ENCODE measurements at regions not wholly inside any gene's neighbourhood (a gene's known extent, or its start where the extent isn't known, plus 50 kb on each side); places are given as distances from the start of the nearest gene placed in this dataset.

GRCh38 chr10:50961297-50961696, 75.9 kb upstream of the A1CF start:
- Histone ChIP-seq H3K9me3 (replicated peaks; ENCODE audit: control insufficient read depth, insufficient read depth, low read length) (no peaks in the 10 kb centered on the region), H3K9ac (replicated peaks; ENCODE audit: extremely low read depth, insufficient read depth, low read length) (no peak overlapping the region), H3K27me3 (ENCODE audit: control insufficient read depth in 2 of 2, insufficient read depth in 2 of 2, low read length in 2 of 2) (no peaks in the 10 kb centered on the region), H3K4me1 (ENCODE audit: control insufficient read depth, extremely low read depth, insufficient read depth, low read length) (no peaks in the 10 kb centered on the region), H3K4me2 (ENCODE audit: insufficient read depth, low read length) (no peak overlapping the region), H3K27ac (ENCODE audit: insufficient read depth, low read depth, low read length) (no peak overlapping the region), H3K4me3 (replicated peaks in 1 of 3; ENCODE audit: insufficient read depth in 1 of 3, low read depth in 1 of 3, low read length in 3 of 3) (no peak overlapping the region), H3K79me2 (ENCODE audit: control insufficient read depth, insufficient read depth, low read length) (no peaks in the 10 kb centered on the region), H3K36me3 (ENCODE audit: control insufficient read depth in 2 of 2, extremely low read depth in 1 of 2, insufficient read depth in 2 of 2, low read length in 2 of 2) (no peaks in the 10 kb centered on the region), H3K9me1 (replicated peaks; ENCODE audit: control insufficient read depth, extremely low read depth, insufficient read depth, low read length) (no peaks in the 10 kb centered on the region), H2AFZ (ENCODE audit: low read depth, low read length) (no peak overlapping the region), H4K20me1 (replicated peaks; ENCODE audit: control insufficient read depth, extremely low read depth, insufficient read depth, low read length) (no peaks in the 10 kb centered on the region)
- ChIA-PET POLR2A (no interaction called here), CTCF (no interaction called here)
- dilution Hi-C loops (cut with MboI; ENCODE audit: extremely low pct_ligation_motif_present, low sequenced_read_pairs), result no loop called here
- intact Hi-C loops (cut with micrococcal nuclease), result no loop called here
- DNase-seq (ENCODE audit: low read depth, low spot score) (no peak), FAIRE-seq (no peak)
- TF ChIP-seq FOS (IDR thresholded peaks at IDR 0.05; ENCODE audit: borderline replicate concordance, insufficient read depth, low read length), result no peak
- TF ChIP-seq EZH2 (IDR thresholded peaks at IDR 0.05; ENCODE audit: borderline replicate concordance, low read depth, low read length, severe bottlenecking), result no peak
- TF ChIP-seq POLR2AphosphoS5 (IDR thresholded peaks at IDR 0.05; ENCODE audit: insufficient read depth, low read depth, low read length), result no peak
- TF ChIP-seq GATA2 (IDR thresholded peaks at IDR 0.05; ENCODE audit: insufficient read depth, insufficient read length, low read depth, low read length), result no peak
- TF ChIP-seq POLR2A (IDR thresholded peaks at IDR 0.05; ENCODE audit: low read depth, low read length), result no peak
- no peak for TF ChIP-seq CTCF (IDR thresholded peaks at IDR 0.05; ENCODE audit: extremely low read depth in 1 of 2, insufficient read depth in 1 of 2, low read depth in 1 of 2, low read length in 2 of 2)
- no peak for TF ChIP-seq MYC (IDR thresholded peaks at IDR 0.05; ENCODE audit: low read depth, low read length)
- no peak for TF ChIP-seq JUN (IDR thresholded peaks at IDR 0.05; ENCODE audit: borderline replicate concordance, insufficient read depth, insufficient read length, low read depth)
- TF ChIP-seq MAX (IDR thresholded peaks at IDR 0.05; ENCODE audit: insufficient read depth, insufficient read length), result no peak
- BruUV-seq (replicated peaks), result no TSS peak

Measured in endothelial cell of umbilical vein (primary cell).